Activated naive CD8-positive, alpha-beta T cell (primary cell): ENCODE measurements at regions not wholly inside any gene's neighbourhood (a gene's known extent, or its start where the extent isn't known, plus 50 kb on each side); places are given as distances from the start of the nearest gene placed in this dataset.
"Not testable (repeated sequence)": the region's sequence is repeated elsewhere in the genome, so short reads cannot be mapped to it uniquely, and the experiment has no call there.

Experiments
- H3K27ac Mint-ChIP-seq: one replicate; pipeline ENCODE4 v1.8.0; 2021; ENCODE audit warnings: mixed read lengths
- H3K27me3 Mint-ChIP-seq: one replicate; pipeline ENCODE4 v1.8.0; 2021; ENCODE audit warnings: mixed read lengths
- H3K36me3 Mint-ChIP-seq: one replicate; pipeline ENCODE4 v1.8.0; 2021; ENCODE audit warnings: mixed read lengths
- H3K4me1 Mint-ChIP-seq: one replicate; pipeline ENCODE4 v1.8.0; 2021; ENCODE audit warnings: low read depth, mixed read lengths
- H3K4me3 Mint-ChIP-seq: one replicate; pipeline ENCODE4 v1.8.0; 2021; ENCODE audit warnings: mild to moderate bottlenecking, mixed read lengths
- H3K9me3 Mint-ChIP-seq: one replicate; pipeline ENCODE4 v1.8.0; 2021; ENCODE audit warnings: low read depth, mixed read lengths

GRCh38 chr13:22814433-22814832 is 366.3 kb upstream of the SGCG start:
- not testable (repeated sequence) for H3K4me1 Mint-ChIP-seq, H3K36me3 Mint-ChIP-seq, H3K27me3 Mint-ChIP-seq, H3K9me3 Mint-ChIP-seq, H3K4me3 Mint-ChIP-seq, H3K27ac Mint-ChIP-seq

- Mint-ChIP-seq H3K27me3 (peaks cover 9% of the 10 kb centered on the region), H3K4me3 (no peak overlapping the region), H3K36me3 (no peaks in the 10 kb centered on the region), H3K27ac (no peak overlapping the region), H3K9me3 (peaks cover 7% of the 10 kb centered on the region), H3K4me1 (no peaks in the 10 kb centered on the region)
Observed at GRCh38 chr13:22821589-22821988, 359.2 kb upstream of the SGCG start.

- H3K4me1 Mint-ChIP-seq, result no peaks in the 10 kb centered on the region
- no peak overlapping the region for H3K27ac Mint-ChIP-seq
- peaks cover 4% of the 10 kb centered on the region for H3K27me3 Mint-ChIP-seq
- H3K4me3 Mint-ChIP-seq, result no peak overlapping the region
- no peaks in the 10 kb centered on the region for H3K36me3 Mint-ChIP-seq
- H3K9me3 Mint-ChIP-seq, result peaks cover under 1% of the 10 kb centered on the region
Observed at GRCh38 chr13:22825186-22825585, 355.6 kb upstream of the SGCG start.

DNA sequence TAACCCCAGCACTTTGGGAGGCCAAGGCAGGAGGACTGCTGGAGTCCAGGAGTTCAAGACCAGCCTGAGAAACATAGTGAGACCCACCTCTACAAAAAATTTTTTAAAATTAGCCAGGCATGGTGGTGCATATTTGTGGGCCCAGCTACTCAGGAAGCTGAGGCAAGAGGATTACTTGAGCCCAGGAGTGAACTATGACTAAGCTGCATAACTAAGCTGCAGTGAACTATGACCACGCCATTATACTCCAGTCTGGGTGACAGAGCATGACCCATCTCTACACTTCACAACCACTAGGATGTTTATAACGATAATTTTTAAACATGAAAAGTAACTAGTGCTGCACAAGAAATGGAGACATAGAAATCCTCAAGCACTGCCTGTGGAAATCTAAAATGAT is 352.7 kb upstream of the SGCG start:
- H3K27me3 Mint-ChIP-seq, result peaks cover 3% of the 10 kb centered on the region
- H3K36me3 Mint-ChIP-seq, result no peaks in the 10 kb centered on the region
- H3K27ac Mint-ChIP-seq, result no peak overlapping the region
- H3K4me1 Mint-ChIP-seq, result no peaks in the 10 kb centered on the region
- H3K4me3 Mint-ChIP-seq, result no peak overlapping the region
- no peaks in the 10 kb centered on the region for H3K9me3 Mint-ChIP-seq

DNA sequence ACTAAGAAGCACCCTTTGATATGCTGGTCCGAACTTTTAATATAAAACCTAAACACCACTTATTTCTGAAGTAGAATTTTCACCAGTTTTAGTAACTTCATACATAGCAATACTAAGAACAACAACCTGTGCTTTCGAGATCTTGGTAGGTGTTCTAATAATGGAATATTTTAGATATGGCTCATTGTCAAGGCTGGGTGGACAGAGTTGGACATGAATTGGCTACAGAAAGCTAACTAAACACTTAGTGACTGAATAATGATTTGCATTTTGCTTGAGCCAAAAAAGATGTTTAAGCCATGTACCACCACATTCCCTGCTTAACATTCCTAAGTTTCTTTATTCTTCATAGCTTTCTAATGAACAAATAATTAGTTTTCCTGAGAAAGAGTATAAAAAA is 344.3 kb upstream of the SGCG start:
- Mint-ChIP-seq H3K9me3 (no peaks in the 10 kb centered on the region), H3K27ac (no peak overlapping the region), H3K36me3 (no peaks in the 10 kb centered on the region), H3K4me3 (no peak overlapping the region), H3K27me3 (peaks cover 2% of the 10 kb centered on the region), H3K4me1 (no peaks in the 10 kb centered on the region)

GRCh38 chr13:22837980-22838647 is 342.7 kb upstream of the SGCG start:
- H3K27ac Mint-ChIP-seq, result no peak overlapping the region
- no peaks in the 10 kb centered on the region for H3K4me1 Mint-ChIP-seq
- H3K9me3 Mint-ChIP-seq, result no peaks in the 10 kb centered on the region
- no peak overlapping the region for H3K4me3 Mint-ChIP-seq
- H3K27me3 Mint-ChIP-seq, result peaks cover 2% of the 10 kb centered on the region
- no peaks in the 10 kb centered on the region for H3K36me3 Mint-ChIP-seq

- Mint-ChIP-seq H3K36me3 (no peaks in the 10 kb centered on the region), H3K4me3 (no peak overlapping the region), H3K4me1 (no peaks in the 10 kb centered on the region), H3K27me3 (peaks cover 2% of the 10 kb centered on the region), H3K27ac (no peak overlapping the region), H3K9me3 (no peaks in the 10 kb centered on the region)
Observed at GRCh38 chr13:22839603-22840530, 340.9 kb upstream of the SGCG start.

DNA sequence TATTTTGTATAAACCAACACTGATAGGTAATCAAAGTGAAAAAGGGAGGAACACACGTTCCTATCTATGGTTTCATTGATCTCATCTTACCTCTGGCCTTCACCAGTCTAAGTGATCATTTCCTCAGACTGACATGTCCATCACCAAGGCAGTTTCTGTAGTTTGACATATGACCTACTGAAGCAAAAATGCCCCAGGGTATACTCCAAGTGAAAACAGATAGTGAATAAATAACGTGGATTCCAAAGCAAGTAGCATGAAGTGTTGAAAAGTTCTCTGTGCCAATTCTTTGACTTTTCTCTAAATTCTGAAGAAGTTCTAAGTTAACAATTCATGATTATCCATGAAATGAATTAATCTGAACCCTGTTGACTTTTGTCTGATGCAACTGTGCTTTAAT is 334.2 kb upstream of the SGCG start:
- Mint-ChIP-seq H3K9me3 (no peaks in the 10 kb centered on the region), H3K27ac (no peak overlapping the region), H3K4me3 (no peak overlapping the region), H3K4me1 (no peaks in the 10 kb centered on the region), H3K36me3 (no peaks in the 10 kb centered on the region), H3K27me3 (peaks cover 2% of the 10 kb centered on the region)

- Mint-ChIP-seq H3K4me3 (no peak overlapping the region), H3K36me3 (no peaks in the 10 kb centered on the region), H3K9me3 (no peaks in the 10 kb centered on the region), H3K27me3 (peaks cover 2% of the 10 kb centered on the region), H3K27ac (no peak overlapping the region), H3K4me1 (no peaks in the 10 kb centered on the region)
Observed at GRCh38 chr13:22848539-22849052, 332.2 kb upstream of the SGCG start.

GRCh38 chr13:22855926-22856325 is 324.9 kb upstream of the SGCG start:
- H3K9me3 Mint-ChIP-seq, result no peaks in the 10 kb centered on the region
- H3K4me1 Mint-ChIP-seq, result no peaks in the 10 kb centered on the region

DNA sequence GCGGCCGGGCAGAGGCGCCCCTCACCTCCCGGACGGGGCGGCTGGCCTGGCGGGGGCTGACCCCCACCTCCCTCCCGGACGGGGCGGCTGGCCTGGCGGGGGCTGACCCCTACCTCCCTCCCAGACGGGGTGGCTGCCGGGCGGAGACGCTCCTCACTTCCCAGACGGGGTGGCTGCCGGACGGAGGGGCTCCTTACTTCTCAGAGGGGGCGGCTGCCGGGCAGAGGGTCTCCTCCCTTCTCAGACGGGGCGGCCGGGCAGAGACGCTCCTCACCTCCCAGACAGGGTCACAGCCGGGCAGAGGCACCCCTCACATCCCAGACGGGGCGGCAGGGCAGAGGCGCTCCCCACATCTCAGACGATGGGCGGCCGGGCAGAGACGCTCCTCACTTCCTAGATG is 321.8 kb upstream of the SGCG start:
- H3K27ac Mint-ChIP-seq, H3K4me1 Mint-ChIP-seq, H3K27me3 Mint-ChIP-seq, H3K4me3 Mint-ChIP-seq, H3K9me3 Mint-ChIP-seq, H3K36me3 Mint-ChIP-seq: not testable (repeated sequence)

More at GRCh38 chr13:22855926-22856325, 324.9 kb upstream of the SGCG start:
- H3K27ac Mint-ChIP-seq, result no peak overlapping the region
- peaks cover 1% of the 10 kb centered on the region for H3K27me3 Mint-ChIP-seq
- H3K4me3 Mint-ChIP-seq, result no peak overlapping the region
- H3K36me3 Mint-ChIP-seq, result no peaks in the 10 kb centered on the region

DNA sequence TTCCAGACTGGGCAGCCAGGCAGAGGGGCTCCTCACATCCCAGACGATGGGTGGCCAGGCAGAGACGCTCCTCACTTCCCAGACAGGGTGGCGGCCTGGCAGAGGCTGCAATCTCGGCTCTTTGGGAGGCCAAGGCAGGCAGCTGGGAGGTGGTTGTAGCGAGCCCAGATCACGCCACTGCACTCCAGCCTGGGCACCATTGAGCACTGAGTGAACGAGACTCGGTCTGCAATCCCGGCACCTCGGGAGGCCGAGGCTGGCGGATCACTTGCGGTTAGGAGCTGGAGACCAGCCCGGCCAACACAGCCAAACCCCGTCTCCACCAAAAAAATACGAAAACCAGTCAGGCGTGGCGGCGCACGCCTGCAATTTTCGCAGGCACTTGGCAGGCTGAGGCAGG is 321.4 kb upstream of the SGCG start:
- not testable (repeated sequence) for H3K27ac Mint-ChIP-seq, H3K27me3 Mint-ChIP-seq, H3K9me3 Mint-ChIP-seq, H3K4me1 Mint-ChIP-seq, H3K4me3 Mint-ChIP-seq, H3K36me3 Mint-ChIP-seq

- H3K36me3 Mint-ChIP-seq, result no peaks in the 10 kb centered on the region
Observed at GRCh38 chr13:22861958-22862466, 318.8 kb upstream of the SGCG start.

DNA sequence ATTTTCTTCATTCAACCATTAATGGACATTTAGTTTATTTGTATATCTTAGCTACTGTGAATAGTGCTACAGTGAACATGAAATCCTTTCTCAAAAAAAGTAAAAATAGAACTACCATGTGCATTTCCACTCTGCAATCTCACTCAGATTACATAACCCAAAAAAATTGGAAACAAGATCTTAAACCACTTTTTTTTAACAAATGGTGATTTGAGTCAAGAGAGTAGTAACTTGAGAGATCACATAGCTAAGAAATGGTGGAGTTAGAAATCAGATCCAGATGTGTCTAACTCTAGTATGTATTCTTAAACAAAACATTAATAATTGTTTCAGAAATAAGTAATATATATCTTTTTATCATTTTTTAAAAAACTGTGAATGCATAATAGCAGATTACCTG is 318.3 kb upstream of the SGCG start:
- H3K4me3 Mint-ChIP-seq, result no peak overlapping the region
- H3K27ac Mint-ChIP-seq, result no peak overlapping the region
- no peaks in the 10 kb centered on the region for H3K4me1 Mint-ChIP-seq
- no peaks in the 10 kb centered on the region for H3K36me3 Mint-ChIP-seq
- no peaks in the 10 kb centered on the region for H3K9me3 Mint-ChIP-seq
- H3K27me3 Mint-ChIP-seq, result no peaks in the 10 kb centered on the region

More at GRCh38 chr13:22861958-22862466, 318.8 kb upstream of the SGCG start:
- no peaks in the 10 kb centered on the region for H3K9me3 Mint-ChIP-seq
- H3K4me1 Mint-ChIP-seq, result no peaks in the 10 kb centered on the region
- no peak overlapping the region for H3K27ac Mint-ChIP-seq
- H3K4me3 Mint-ChIP-seq, result no peak overlapping the region
- no peaks in the 10 kb centered on the region for H3K27me3 Mint-ChIP-seq

- Mint-ChIP-seq H3K36me3 (no peaks in the 10 kb centered on the region), H3K9me3 (no peaks in the 10 kb centered on the region), H3K27ac (no peak overlapping the region), H3K4me1 (no peaks in the 10 kb centered on the region), H3K27me3 (no peaks in the 10 kb centered on the region), H3K4me3 (no peak overlapping the region)
Observed at GRCh38 chr13:22866221-22866620, 314.6 kb upstream of the SGCG start.
